ENCODE measurements at regions not wholly inside any gene's neighbourhood (a gene's known extent, or its start where the extent isn't known, plus 50 kb on each side); places are given as distances from the start of the nearest gene placed in this dataset.

GRCh38 chr3:32620611-32621310 is 50.1 kb upstream of the DYNC1LI1 start:
- TF ChIP-seq CTCF (IDR thresholded peaks at IDR 0.05) (no peak), POLR2A (IDR thresholded peaks at IDR 0.05) (no peak)

All from body of pancreas (tissue), 4 donors.